GM21825 (cell line): ENCODE measurements at regions not wholly inside any gene's neighbourhood (a gene's known extent, or its start where the extent isn't known, plus 50 kb on each side); places are given as distances from the start of the nearest gene placed in this dataset.
"Not testable (repeated sequence)": the region's sequence is repeated elsewhere in the genome, so short reads cannot be mapped to it uniquely, and the experiment has no call there.

Experiments
- ATAC-seq: cut with Tn5 transposase; IDR thresholded peaks from one replicate; pipeline ENCODE4 v1.9.1; 2021; ENCODE audit warnings: mild to moderate bottlenecking, moderate library complexity; ENCODE audit not compliant: unreplicated experiment

DNA sequence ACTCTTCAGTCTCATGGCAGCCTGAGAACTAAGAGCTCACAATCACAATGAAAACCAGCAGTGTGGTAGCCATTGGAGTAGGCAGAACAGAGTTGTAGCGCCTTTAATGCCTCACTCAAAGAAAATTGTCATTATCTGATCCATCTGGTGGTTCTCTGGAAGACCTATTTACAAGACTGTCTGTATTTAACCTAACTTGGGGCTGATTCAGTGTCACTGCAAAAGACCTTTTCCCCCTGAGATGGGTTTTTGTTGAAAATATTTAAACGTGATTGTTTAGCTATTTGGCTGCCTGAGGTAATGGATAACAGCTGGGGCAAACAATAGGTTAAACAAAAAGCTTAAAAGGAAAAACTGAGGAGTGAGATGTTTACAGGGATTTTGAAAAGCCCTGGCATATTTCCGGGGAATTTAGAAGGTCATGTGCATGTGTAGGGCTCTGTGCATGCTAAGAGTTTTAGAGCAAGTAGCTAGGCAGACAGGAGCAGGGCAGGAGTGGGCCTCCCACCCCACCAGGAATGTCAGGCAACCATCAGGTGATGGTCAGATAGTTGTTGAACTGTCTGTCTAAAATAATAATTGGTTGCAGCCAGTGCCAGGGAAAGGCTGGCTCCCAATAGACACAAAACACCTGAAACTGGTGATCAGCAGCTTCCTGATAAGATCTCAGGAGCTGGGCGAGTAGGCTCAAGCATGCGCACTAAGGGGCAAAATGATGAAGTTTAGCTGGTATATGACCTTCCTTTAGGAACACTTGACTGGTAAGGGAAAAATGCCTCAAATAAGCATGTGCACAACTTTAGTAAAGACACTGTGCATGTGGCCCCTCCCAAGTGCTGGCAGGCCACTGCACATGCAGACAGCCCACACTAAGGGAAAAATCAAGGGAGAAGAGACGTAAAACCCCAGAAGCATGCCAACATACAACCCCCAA is 70.8 kb upstream of the AKIRIN2 start:
- ATAC-seq = no peak

- ATAC-seq = no peak
Observed at GRCh38 chr6:87767478-87767877, 65.4 kb upstream of the AKIRIN2 start.

DNA sequence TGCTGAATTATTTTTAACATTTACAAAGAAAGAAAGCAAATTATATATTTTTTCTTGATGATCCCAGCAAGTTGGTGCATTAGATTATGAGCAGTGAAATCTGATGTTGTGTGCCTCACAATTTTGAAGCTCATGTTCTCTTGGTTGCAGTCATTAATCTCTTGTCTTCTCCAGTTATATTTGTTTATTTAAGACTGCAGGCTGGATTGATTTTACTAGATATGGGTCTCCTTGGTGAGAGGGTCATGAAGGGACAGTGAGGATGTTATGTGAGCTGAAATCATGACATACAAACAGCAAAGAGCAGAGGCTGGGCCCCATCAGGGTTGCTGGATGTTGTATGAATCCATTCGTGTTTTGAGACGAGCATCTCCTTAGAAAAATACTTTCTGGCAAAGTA is 64.2 kb upstream of the AKIRIN2 start:
- ATAC-seq = no peak

GRCh38 chr6:87763901-87764300 is 61.9 kb upstream of the AKIRIN2 start:
- ATAC-seq = no peak

DNA sequence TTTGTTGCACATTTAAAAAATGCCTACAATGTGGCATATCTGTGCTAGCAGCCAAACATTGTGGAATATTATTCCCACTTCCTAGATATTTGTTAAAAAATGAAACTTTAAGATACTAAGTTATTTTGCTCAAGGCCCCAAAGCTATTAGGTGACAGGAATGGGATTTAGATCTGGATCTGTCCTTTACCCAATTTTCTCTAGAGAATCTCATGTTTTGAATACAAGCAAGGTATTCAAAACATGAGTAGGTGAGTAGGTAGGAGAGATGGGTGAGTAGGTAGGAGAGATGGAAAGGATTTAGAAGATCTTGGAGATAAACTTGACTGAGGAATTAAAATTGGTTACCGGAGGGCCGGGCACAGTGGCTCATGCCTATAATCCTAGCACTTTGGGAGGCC is 61.2 kb upstream of the AKIRIN2 start:
- ATAC-seq = no peak

GRCh38 chr6:87762116-87762515 is 60.1 kb upstream of the AKIRIN2 start:
- no peak for ATAC-seq

GRCh38 chr6:87757792-87758191 is 55.8 kb upstream of the AKIRIN2 start:
- ATAC-seq = no peak

- ATAC-seq = peak; percentile 94
Observed at GRCh38 chr6:87756858-87757257, 54.8 kb upstream of the AKIRIN2 start.

GRCh38 chr6:87755708-87756671 is 54.0 kb upstream of the AKIRIN2 start:
- ATAC-seq = no peak

- no peak for ATAC-seq
Observed at GRCh38 chr6:87754828-87755227, 52.8 kb upstream of the AKIRIN2 start.

- ATAC-seq = no peak
Observed at GRCh38 chr6:87753131-87753685, 51.2 kb upstream of the AKIRIN2 start.

DNA sequence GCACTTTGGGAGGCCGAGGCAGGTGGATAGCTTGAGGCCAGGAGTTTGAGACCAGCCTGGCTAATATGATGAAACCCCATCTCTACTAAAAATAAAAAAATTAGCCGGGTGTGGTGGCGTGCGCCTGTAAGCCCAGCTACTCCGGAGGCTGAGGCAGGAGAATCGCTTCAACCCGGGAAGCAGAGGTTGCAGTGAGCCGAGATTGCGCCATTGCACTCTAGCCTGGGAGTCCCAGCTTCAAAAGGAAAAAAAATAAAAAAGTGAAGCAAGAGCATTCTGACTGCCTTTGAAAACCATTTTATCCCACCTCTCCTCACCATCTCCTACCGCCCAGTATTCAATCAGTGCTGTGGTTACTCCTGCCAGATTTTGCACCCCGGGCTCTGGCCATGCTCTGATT is 50.5 kb upstream of the AKIRIN2 start:
- ATAC-seq = not testable (repeated sequence)
